ENCODE measurements at regions not wholly inside any gene's neighbourhood (a gene's known extent, or its start where the extent isn't known, plus 50 kb on each side); places are given as distances from the start of the nearest gene placed in this dataset.
A peak's percentile ranks its signal among the peaks of the same experiment; 100 is the strongest.

DNA sequence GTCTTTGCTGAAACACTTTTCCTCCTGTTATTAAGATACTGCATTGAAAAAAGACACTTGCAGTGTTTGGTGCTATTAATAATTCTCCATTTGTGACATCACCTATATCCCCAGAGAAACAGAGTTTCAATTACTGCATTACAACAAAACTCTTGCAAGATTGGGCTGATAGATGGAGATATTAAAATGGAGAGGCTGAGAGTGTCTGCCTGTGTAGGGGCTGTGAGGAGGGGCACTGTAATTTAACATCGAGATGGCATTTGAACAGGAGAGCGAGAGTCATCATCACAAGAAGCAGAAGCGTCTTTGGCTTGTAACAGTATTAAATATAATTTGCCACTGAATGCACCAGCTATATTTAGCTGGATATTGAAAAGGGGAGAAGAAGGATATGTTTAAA lies 316.5 kb downstream of the CDH26 start:
- no peak for DNase-seq

DNA sequence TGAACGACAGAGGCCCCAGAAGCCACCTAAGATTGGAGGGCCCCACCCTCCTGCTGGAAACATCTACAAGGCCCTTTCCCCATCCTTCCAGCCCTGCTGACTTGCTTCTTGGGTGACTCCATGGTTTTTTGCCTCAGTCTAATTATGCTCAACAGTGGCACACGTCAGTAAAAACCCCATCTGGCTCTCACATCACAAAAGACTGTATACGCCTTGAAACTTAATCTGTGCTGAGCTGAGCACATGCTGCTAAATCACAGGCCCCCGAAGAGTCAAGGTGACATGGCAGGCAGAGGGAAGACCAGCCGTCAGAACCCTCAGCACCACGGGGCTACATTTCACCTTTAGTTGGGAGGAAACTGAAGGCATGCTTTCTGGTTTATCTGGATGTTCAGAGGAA lies 323.1 kb downstream of the CDH26 start:
- DNase-seq: no peak

DNA sequence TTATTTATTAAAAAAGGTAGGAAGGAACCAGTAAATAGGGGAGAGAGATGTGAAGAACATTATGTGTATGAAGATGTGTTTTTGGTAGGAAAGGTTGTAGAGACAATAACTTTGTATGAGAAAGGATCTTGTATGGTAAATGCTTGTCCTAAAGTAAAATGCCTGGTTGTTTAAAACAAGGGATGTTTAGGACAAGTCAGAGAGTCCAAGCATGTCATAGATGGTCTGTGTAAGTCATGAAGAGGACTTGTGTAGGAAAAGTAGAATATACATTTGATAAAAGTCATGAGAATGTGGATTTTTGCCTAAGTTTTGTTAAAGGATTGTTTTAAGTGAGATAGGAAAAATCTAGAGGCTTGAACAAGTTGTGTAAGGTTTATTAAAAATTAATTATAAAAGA lies 325.1 kb downstream of the CDH26 start:
- DNase-seq: no peak

DNA sequence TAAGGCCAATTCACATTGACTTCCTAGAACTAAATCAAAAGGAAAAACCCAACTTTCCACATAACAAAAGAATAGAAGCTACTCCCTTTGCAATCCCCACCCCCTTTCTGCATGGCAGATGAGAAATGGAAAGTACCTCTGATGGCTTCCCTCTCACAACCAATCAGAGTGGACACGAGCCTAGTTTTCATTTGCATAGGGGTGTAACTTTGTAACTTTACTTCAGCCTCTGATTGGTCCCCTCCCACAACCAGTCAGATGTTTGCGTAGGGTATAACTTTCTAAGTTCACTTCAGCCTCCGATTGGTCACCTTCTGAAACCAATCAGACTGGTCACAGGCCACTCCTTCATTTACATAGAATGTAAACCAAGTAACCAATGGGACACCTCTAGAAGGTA lies 328.5 kb downstream of the CDH26 start:
- DNase-seq: no peak

DNA sequence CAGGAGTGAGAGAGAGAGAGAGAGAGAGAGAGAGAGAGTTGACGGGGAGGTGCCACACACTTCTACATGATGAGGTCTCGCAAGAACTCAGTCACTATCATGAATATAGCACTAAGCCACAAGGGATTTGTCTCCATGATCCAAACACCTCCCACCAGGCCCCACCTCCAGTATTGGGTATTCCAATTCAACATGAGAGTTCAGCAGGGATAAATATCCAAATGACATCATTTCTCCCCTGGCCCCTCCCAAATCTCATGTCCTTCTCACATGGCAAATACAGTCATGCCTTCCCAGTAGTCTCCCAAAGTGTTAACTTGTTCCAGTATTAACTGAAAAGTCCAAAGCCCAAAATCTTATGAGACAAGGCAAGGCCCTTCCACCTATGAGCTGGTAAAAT lies 330.7 kb downstream of the CDH26 start:
- DNase-seq: no peak

DNA sequence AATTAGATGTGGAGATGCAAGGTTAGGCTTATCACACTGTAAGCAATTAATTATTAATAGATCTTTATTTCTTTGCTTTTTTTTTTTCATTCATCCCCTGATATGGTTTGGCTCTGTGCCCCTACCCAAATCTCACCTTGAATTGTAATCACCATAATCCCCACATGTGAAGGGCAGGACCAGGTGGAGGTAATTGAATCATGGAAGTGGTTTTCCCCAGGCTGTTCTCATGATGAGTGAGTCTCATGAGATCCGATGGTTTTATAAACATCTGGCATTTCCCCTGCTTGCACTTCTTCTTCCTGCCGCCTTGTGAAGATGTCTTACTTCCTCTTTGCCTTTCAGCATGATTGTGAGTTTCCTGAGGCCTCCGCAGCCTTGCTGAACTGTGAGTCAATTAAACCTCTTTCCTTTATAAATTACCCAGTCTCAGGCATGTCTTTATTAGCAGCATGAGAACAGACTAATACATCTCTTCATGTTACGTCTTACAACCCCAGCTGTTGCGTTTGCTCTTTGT lies 333.8 kb downstream of the CDH26 start:
- DNase-seq: no peak

DNA sequence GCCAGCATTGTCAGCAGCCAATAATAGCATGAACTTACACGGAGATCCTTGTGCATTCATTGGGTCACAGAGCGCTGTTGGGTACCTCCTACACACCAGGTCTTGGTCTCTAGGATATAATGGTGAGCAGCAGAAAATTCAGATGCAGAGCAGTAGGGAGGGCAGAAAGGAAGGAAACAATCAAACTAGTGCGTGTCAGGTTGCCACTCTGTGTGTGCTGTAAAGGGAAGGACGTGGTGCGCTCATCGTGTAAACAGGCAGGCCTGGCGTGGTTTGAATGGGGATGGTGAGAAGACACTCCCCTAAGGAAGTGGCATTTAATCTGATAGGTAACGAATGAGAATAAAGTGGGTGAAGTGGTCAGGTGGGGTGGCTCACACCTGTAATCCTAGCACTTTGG lies 336.4 kb downstream of the CDH26 start:
- no peak for DNase-seq

DNA sequence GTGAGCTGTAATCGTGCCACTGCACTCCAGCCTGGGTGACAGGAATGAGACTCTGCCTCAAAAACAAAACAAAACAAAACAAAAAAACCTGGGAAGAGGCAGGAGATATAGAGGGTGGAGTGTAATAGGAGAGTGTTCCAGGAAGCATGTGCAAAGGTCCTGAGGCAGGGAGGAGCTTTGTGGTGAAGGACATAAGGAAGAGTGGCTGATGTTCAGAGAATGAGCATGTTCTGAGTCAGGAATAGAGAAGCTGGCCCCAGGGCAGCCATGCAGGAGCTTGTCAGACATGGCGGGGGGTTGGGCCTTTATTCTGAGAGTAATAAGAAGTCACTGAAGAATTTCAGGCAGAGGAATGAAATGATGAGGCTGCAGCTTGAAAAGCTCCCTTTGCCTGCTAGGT lies 337.0 kb downstream of the CDH26 start:
- DNase-seq: no peak

DNA sequence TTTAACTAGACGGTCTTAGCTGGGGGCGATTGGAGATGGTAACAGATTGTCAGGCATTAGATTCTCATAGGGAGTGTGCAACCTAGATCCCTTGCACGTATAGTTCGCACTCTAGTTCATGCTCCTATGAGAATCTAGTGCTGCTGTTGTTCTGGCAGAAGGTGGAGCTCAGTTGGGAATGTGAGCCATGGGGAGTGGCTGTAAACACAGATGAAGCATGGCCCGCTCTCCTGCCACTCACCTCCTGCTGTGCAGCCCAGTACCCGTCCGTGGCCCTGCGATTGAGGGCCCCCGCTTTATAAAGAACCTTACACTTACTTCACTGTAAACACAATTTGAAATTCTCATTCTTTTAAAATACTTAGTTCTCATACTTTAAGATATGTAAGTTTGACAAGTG lies 339.4 kb downstream of the CDH26 start:
- DNase-seq: no peak

DNA sequence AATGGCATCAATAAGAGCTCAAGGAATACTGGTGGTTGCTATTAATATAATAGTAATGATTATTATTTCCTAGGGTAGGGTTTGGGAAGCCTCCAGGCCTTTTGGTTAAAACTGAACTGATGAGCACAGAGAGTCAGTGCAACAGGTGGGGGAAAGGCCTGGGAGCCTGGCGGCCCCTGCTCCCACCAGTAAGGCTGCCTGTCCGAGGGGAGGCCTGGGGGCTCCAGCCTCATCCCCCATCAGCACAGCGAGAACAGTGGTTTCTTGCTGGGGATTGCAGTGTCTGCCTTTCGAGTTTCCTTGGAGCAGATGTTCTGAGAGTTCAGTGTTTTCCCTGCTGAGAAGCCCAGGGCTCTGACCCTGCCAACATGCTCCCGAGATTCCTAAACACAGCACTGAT lies 340.4 kb downstream of the CDH26 start:
- no peak for DNase-seq

DNA sequence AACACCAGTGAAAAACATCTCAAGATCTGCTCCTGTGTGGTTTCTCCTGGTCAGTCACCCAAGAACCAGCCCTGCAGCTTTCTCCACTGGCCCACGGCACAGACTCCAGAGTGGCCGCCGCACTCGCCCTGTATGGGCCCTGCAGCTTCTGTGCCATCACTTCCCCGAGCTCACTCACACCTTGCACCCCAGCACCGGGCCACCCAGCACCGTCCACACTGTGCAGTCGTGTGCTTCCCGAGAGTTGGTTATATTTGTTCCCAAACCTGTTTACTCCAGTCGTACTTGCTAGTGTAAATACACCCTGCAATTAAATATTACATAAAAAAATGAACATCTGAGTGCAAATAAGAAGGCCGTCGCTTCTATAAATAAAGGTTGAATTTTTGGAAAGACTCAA lies 341.7 kb downstream of the CDH26 start:
- no peak for DNase-seq

DNA sequence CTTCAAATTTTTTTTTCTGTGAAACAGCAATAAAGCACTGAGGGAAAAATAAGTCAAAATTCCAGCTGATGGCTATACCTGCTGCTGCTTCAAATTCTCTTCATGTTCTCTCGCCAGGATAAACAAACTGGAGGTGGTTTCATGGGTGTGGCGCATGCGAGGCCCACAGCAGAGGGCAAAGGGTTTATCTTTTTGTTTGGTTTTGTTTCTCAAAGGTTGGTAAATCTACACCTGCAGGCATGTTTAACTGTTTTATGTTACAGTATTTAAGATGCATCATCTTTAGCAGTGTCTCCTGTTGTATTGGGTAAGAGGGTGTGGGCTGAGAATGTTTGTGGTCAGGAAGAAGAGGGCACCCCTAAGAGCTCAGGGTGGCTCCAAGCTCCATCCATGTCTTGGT lies 342.2 kb downstream of the CDH26 start:
- no peak for DNase-seq

DNA sequence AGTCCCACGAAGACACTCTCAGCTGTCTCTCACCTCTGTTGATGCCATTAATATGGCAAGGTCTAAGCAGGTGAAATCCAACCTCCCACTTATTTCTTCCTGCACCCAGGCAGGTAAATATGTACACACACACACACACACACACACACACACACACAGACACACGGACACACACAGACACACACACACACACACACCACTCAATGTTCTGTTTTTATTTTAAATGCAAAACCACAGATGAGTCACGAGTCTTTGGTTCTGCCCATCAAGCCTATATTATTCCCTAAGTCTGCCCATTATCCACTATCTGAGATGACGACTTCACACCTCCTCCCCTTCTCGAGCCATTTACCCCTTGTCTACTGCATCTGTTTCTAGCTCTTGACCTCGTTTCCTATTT lies 344.7 kb downstream of the CDH26 start:
- no peak for DNase-seq

DNA sequence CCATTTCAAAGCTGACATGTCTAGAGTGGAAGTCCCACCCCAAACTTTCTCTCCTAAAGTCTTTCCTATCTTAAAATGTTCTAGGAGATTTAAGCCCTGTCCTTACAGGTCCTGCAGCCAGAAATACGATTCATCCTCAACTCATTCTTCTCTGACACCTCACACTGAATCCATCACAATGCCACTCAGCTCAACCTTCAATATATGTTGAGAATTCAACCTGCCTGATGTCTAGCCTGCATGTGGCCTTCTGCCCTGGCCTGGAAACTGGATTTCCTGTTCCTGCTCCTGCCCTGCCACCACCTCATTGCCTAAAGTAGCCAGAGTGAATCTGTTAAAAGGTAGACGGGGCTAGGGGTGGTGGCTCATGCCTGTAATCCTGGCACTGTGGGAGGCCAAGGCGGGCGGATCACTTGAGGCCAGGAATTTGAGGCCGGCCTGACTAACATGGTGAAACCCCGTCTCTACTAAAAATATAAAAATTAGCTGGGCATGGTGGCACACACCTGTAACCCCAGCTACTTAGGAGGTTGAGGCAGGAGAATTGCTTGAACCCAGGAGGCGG lies 345.9 kb downstream of the CDH26 start:
- DNase-seq: no peak

DNA sequence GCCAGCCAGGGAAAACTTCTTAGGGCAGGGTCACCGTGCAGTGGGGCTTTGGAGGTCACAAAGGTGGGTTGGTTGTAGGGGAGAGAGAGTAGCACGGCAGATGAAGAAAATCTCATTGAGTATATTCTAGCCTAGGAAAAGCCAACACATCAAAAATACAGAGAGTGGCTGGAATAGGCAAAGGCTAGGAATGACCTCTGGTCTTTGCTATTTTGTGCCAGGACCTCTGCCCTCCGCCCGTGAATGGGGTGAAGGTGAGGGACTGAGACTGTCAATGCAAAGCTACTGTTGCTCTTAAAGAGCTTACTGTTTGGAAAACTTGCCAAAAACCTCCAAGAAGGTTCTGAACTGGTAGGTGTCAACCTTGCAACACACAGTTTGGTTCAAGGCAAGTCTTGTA lies 346.7 kb downstream of the CDH26 start:
- no peak for DNase-seq

DNA sequence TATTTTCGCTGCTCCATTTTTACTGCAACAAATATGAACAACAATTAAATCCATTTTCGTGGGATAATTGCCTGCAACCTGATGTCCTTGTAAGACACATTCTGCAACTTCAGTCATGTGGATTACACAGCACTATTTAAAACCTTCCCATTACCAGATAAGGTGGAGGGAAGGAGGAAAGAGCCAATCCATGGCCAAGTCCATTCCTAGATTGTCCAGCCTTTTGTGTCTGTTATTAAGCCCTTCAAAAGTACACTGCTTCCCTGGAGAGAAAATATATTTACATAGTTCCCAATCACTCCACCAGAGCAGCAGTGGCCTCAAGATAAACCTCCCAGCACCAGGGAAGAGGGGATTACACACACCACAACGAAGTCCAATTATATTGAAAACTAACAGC lies 347.9 kb downstream of the CDH26 start:
- DNase-seq: no peak

DNA sequence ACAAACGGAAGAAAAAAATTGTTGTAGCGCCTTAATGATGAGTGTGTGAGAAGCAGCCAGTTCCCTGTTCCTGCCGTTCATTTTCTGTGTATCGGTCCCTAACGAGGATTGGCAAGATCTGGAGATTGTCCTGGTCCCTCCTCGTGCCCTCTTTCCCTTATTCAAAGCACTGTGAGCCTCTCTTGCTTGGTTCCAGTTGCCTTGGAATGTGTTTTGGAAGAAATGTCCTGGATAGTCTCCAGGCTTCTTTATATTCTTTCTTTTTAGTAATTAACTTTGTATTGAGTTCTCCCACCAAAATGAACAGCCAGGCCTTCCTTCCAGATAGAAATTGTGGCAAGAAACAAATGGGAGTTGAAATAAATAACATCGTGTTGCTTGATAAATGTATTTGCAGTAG lies 348.3 kb downstream of the CDH26 start:
- DNase-seq: no peak

DNA sequence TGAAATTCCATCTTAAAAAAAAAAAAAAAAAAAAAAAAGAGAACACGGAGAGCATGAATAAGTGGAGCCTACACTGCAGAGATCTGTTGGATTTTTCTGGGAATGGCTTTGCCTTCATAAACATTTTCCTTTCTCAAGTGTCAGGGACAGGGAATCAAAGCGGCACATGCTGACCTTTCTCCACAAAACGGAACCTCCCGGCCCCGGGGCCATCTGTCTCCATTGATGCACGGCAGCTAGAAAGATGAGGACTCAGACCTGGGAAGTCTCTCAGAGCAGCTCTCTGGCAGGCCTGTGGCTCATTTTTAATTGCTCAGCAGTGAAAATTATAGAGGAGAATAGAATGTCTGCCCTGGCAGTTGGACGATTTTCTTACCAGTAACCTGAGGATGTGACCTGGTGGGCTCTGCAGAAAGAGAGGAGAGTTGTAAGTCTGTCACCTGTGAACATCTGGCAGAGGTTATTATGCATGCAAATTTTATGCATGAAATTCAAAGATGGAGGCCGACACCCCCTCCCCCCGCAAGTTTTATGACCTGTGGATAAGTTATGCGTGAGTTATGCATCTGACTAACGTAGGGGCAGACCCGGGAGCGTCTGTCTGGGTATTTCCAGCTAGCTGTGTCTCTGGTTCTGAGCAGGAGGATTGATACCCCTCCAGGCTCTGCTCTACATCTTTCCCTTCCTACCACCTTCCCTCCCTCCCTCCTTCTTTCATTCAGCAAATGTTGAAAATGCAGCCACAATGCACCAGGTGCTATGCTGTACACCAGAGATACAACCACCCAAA lies 352.5 kb downstream of the CDH26 start:
- no peak for DNase-seq

DNA sequence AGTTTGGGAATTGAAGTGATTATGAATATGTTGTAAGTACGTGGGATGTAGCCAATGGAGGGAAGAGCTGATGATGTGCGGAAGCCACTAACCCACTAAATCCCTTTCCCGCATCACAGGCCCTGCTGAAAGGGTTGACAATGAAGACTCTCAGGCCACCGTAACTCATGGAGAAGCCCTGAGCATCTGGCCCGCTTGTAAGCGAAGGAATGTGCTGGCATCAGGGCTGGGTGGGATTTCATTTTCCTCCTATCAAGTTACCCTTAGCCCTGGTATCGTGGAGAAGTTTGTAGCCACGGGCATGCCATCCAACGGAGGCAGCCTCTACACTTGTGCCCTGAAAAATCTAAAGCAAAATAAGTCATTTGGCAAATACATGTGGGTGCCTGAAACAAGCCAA lies 355.0 kb downstream of the CDH26 start:
- peak; percentile 2 for DNase-seq

DNA sequence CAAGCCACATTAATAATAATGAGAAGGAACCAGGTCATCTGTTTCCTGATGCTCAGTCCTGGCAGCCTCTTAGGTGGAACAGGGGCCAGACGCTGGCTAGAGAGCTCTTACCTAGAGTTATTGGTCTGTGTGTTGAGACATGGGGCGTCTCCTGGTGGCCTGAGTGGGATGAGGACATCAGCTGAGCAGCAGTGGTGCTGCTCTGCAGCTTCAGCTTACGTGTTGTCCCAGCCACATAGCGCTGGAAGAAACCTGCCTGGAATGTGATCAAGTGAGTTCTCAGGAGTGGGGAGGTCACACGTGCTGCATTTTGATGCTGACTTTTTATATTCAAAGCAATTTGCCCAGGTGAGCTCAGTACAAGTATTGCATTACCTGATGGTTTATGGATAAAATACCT lies 355.4 kb downstream of the CDH26 start:
- no peak for DNase-seq

DNA sequence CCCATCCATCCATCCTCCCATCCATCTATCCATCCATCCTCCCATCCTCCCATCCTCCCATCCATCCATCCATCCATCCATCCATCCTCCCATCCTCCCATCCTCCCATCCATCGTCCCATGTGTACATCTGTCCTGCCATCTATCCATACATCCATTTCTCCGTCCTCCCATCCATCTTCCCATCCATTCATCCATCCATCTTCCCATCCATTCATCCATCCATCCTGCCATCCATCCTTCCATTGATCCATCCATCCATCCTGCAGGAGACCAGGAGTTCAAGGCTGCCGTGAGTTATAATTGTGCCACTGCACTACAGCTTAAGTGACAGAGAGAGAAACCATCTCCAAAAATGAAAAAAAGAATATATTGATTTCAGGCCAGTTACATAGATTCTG lies 356.5 kb downstream of the CDH26 start:
- DNase-seq: no peak

DNA sequence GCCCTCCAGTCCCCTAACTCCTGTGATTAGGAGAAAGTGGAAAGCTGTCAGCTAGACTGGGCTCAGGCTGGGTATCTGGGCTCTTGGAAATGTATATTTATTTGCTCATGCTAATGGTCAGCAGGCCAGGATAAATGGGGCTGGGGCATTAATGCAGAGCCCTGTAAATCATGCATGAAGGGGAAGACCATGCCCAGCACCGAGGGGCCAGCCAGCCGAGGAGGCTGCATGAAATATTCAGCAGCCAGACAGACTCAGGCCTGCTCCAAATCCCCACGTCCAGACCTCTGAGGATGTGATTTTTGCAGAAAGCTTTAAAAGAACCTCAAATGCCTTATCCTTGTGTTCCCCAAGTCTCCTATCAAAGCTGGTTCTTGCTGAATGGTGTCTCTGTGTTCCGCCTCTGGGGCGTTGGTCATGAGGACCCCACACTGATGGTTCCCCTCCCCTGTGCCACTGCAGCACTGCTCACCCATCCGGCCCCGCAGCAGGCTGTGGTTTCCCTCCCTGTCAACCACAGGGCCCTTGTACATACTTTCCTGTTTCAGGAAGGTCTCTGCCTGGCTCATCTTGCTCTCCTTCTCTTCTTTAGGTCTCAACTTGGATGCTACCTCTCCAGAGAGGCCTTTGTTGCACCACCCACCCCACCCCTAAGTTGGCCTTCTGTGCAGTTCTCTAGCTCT lies 358.4 kb downstream of the CDH26 start:
- DNase-seq: no peak

DNA sequence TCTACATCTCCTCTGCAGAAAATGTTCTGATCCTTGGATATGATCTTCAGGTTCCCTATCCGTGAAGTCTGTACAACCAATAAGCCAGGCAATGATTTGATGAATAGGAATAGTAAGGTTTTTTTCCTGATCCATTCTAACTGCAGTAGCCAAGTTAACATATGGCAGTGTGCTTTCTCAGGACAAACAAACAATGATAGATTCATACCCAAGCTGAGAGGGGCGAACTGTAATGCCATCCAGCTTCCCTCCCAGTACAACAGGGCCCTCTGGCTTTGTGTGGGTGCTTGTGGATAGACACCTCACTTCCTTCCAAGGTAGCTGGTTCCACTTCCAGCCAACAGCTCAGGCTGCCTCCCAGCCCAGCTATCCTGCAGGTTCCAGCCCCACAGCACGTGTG lies 359.2 kb downstream of the CDH26 start:
- DNase-seq: no peak

Data from muscle of arm (tissue), 1 donor.